Naive B cell (primary cell): ENCODE measurements at regions not wholly inside any gene's neighbourhood (a gene's known extent, or its start where the extent isn't known, plus 50 kb on each side); places are given as distances from the start of the nearest gene placed in this dataset.

Experiments used
- ATAC-seq, 2 donors: fragments of 150-1000 bp; cut with Tn5 transposase; 2 replicates each; pipeline ENCODE4 v1.10.0; 2021; ENCODE audit warnings: low read depth in 2 of 2, mild to moderate bottlenecking in 2 of 2, moderate library complexity in 2 of 2
- DNase-seq: peaks from one replicate; pipeline ENCODE4 v3.0.0; 2022
- H3K27ac Mint-ChIP-seq, 6 donors: one replicate each; pipeline ENCODE4 v1.8.0; 2020 to 2022; ENCODE audit warnings: mild to moderate bottlenecking in 6 of 6, mixed read lengths in 6 of 6, moderate library complexity in 5 of 6, inconsistent platforms in 2 of 6
- H3K27me3 Mint-ChIP-seq, 3 donors: one replicate each; pipeline ENCODE4 v1.8.0; 2021 to 2022; ENCODE audit warnings: mixed read lengths in 3 of 3, mild to moderate bottlenecking in 1 of 3
- H3K36me3 Mint-ChIP-seq, 2 donors: one replicate each; pipeline ENCODE4 v1.8.0; 2020 to 2022; ENCODE audit warnings: mixed read lengths in 2 of 2, inconsistent platforms in 1 of 2, mild to moderate bottlenecking in 1 of 2
- H3K4me1 Mint-ChIP-seq, 3 donors: one replicate each; pipeline ENCODE4 v1.8.0; 2020 to 2022; ENCODE audit warnings: mixed read lengths in 3 of 3, inconsistent platforms in 1 of 3, mild to moderate bottlenecking in 1 of 3, moderate library complexity in 1 of 3
- H3K4me3 Mint-ChIP-seq, 8 donors: one replicate each; pipeline ENCODE4 v1.8.0; 2020 to 2022; ENCODE audit warnings: mild to moderate bottlenecking in 8 of 8, mixed read lengths in 8 of 8, moderate library complexity in 8 of 8, inconsistent platforms in 2 of 8
- H3K9me3 Mint-ChIP-seq, 7 donors: one replicate each; pipeline ENCODE4 v1.8.0; 2020 to 2022; ENCODE audit warnings: mixed read lengths in 7 of 7, mild to moderate bottlenecking in 5 of 7, inconsistent platforms in 2 of 7, moderate library complexity in 1 of 7

GRCh38 chr6:137361701-137362100, 132.5 kb downstream of the OLIG3 start:
- no peak for DNase-seq
- H3K27ac Mint-ChIP-seq: no peak overlapping the region

DNA sequence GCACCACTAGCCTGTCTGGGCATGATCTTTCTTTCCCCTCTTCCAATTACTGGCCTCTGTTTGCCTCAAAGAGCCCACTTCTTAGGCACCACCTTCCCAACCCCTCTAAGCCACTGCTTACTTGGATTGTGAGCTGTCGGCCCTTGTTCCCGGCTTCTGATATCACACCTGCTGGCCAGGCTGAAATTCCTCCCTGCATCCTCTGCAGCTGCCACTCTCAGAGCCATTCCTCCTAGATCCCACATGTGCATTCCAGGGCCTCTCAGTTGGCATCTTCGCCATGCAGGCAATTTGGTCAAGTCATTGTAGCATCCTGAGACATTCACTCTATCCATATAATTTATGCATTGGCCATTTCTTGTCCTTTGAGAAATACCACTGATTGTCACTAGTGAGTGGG, 135.9 kb downstream of the OLIG3 start:
- Mint-ChIP-seq H3K4me1 (peaks cover 10 to 11% (median 11%) of the 10 kb centered on the region in 3 donors), H3K4me3 (no peak overlapping the region), H3K36me3 (no peaks in the 10 kb centered on the region), H3K27ac (no peak overlapping the region), H3K27me3 (no peaks in the 10 kb centered on the region), H3K9me3 (no peaks in the 10 kb centered on the region)
- ATAC-seq (no peak), DNase-seq (no peak)

More at GRCh38 chr6:137361701-137362100, 132.5 kb downstream of the OLIG3 start:
- peak overlapping the region in 1 of 8 donors; percentile 7 for H3K4me3 Mint-ChIP-seq
- no peaks in the 10 kb centered on the region for H3K9me3 Mint-ChIP-seq
- ATAC-seq: no peak
- H3K4me1 Mint-ChIP-seq: no peaks in the 10 kb centered on the region
- H3K27me3 Mint-ChIP-seq: no peaks in the 10 kb centered on the region
- H3K36me3 Mint-ChIP-seq: no peaks in the 10 kb centered on the region

- ATAC-seq (no peak), DNase-seq (no peak)
- no peaks in the 10 kb centered on the region for H3K36me3 Mint-ChIP-seq
- H3K4me1 Mint-ChIP-seq: peaks cover 14% of the 10 kb centered on the region in 3 donors
- no peaks in the 10 kb centered on the region for H3K27me3 Mint-ChIP-seq
- H3K9me3 Mint-ChIP-seq: no peaks in the 10 kb centered on the region
- no peak overlapping the region for H3K4me3 Mint-ChIP-seq
- no peak overlapping the region for H3K27ac Mint-ChIP-seq
These were observed 136.3 kb downstream of the OLIG3 start for GRCh38 chr6:137357948-137358266.

GRCh38 chr6:137357263-137357947, 136.8 kb downstream of the OLIG3 start:
- no peak overlapping the region for H3K4me3 Mint-ChIP-seq
- no peaks in the 10 kb centered on the region for H3K36me3 Mint-ChIP-seq
- no peak for ATAC-seq
- H3K4me1 Mint-ChIP-seq: peaks cover 17% of the 10 kb centered on the region in 3 donors
- no peak for DNase-seq
- no peak overlapping the region for H3K27ac Mint-ChIP-seq
- H3K9me3 Mint-ChIP-seq: no peaks in the 10 kb centered on the region
- H3K27me3 Mint-ChIP-seq: no peaks in the 10 kb centered on the region

- Mint-ChIP-seq H3K9me3 (no peaks in the 10 kb centered on the region), H3K27me3 (no peaks in the 10 kb centered on the region), H3K4me1 (peaks cover 23 to 29% (median 25%) of the 10 kb centered on the region in 3 donors), H3K27ac (peak overlapping the region in 5 of 6 donors; percentile 56 to 84 (median 76)), H3K36me3 (no peaks in the 10 kb centered on the region), H3K4me3 (peak overlapping the region in 6 of 8 donors; percentile 20 to 74 (median 37))
- ATAC-seq (peak in 1 of 2 donors; percentile 24), DNase-seq (no peak)
These were observed 134.7 kb upstream of the IFNGR1 start for GRCh38 chr6:137353842-137354397.

DNA sequence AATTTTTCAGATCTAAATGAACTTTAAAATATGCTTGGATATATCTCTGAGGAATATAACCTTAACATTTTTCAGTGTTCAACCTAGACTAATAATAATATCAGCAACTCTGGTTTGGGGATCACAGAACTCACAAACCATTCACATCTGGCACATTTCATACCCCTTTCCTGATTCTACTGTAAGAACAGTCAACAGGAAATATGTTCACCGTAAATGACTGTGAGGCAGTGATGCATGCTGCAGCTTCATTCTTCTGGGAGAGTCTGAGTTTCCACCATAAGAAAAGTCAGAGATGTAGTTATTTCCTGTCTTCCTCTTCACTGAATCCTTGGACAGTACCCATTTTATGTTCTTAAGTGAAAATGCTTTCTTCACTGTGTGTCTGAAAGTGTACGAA, 134.2 kb upstream of the IFNGR1 start:
- peak overlapping the region; percentile 40 to 84 (median 56) for H3K27ac Mint-ChIP-seq
- H3K36me3 Mint-ChIP-seq: no peaks in the 10 kb centered on the region
- ATAC-seq: peak; percentile 96 to 99
- H3K4me3 Mint-ChIP-seq: peak overlapping the region in 7 of 8 donors; percentile 20 to 74 (median 51)
- DNase-seq: peak; percentile 18
- H3K4me1 Mint-ChIP-seq: peaks cover 23 to 29% (median 25%) of the 10 kb centered on the region in 3 donors
- no peaks in the 10 kb centered on the region for H3K9me3 Mint-ChIP-seq
- no peaks in the 10 kb centered on the region for H3K27me3 Mint-ChIP-seq

DNA sequence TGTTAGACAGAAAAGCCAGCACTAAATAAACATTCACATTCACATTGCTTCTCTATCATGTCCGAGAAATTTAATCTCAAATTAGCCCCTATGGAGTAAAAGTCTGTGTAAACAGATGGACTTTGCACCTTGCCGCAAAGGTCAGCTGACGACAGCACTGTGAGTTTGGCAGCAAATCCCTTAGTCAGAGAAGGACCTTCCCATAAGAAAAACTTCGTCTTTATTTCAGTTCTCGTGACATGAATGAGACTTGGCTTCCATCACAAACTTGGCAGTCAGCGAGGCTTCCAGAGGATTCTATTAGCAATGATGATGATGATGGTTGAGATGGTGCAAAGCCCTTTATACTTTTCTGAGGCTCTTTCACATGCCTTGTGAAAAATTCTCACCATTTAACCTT, 133.7 kb upstream of the IFNGR1 start:
- H3K4me1 Mint-ChIP-seq: peaks cover 23 to 29% (median 25%) of the 10 kb centered on the region in 3 donors
- peak overlapping the region in 4 of 6 donors; percentile 28 to 84 (median 56) for H3K27ac Mint-ChIP-seq
- H3K9me3 Mint-ChIP-seq: no peaks in the 10 kb centered on the region
- DNase-seq (no peak), ATAC-seq (no peak)
- H3K27me3 Mint-ChIP-seq: no peaks in the 10 kb centered on the region
- H3K4me3 Mint-ChIP-seq: peak overlapping the region in 5 of 8 donors; percentile 22 to 74 (median 60)
- no peaks in the 10 kb centered on the region for H3K36me3 Mint-ChIP-seq

- H3K36me3 Mint-ChIP-seq: no peaks in the 10 kb centered on the region
- DNase-seq (no peak), ATAC-seq (no peak)
- peak overlapping the region in 3 of 6 donors; percentile 19 to 90 (median 56) for H3K27ac Mint-ChIP-seq
- peaks cover 23 to 29% (median 25%) of the 10 kb centered on the region in 3 donors for H3K4me1 Mint-ChIP-seq
- no peaks in the 10 kb centered on the region for H3K9me3 Mint-ChIP-seq
- H3K27me3 Mint-ChIP-seq: no peaks in the 10 kb centered on the region
- H3K4me3 Mint-ChIP-seq: peak overlapping the region in 1 of 8 donors; percentile 8
These were observed 132.7 kb upstream of the IFNGR1 start for GRCh38 chr6:137351890-137352289.

GRCh38 chr6:137350857-137351256, 131.7 kb upstream of the IFNGR1 start:
- H3K27ac Mint-ChIP-seq: no peak overlapping the region
- H3K9me3 Mint-ChIP-seq: no peaks in the 10 kb centered on the region
- no peaks in the 10 kb centered on the region for H3K36me3 Mint-ChIP-seq
- DNase-seq: no peak
- H3K4me3 Mint-ChIP-seq: no peak overlapping the region
- no peak for ATAC-seq
- no peaks in the 10 kb centered on the region for H3K27me3 Mint-ChIP-seq
- H3K4me1 Mint-ChIP-seq: peaks cover 23 to 29% (median 25%) of the 10 kb centered on the region in 3 donors

GRCh38 chr6:137349856-137350830, 131.0 kb upstream of the IFNGR1 start:
- no peaks in the 10 kb centered on the region for H3K9me3 Mint-ChIP-seq
- no peak overlapping the region for H3K4me3 Mint-ChIP-seq
- peak overlapping the region in 2 of 6 donors; percentile 25 to 36 for H3K27ac Mint-ChIP-seq
- H3K27me3 Mint-ChIP-seq: no peaks in the 10 kb centered on the region
- ATAC-seq (no peak), DNase-seq (no peak)
- peaks cover 23 to 30% (median 29%) of the 10 kb centered on the region in 3 donors for H3K4me1 Mint-ChIP-seq
- H3K36me3 Mint-ChIP-seq: no peaks in the 10 kb centered on the region

DNA sequence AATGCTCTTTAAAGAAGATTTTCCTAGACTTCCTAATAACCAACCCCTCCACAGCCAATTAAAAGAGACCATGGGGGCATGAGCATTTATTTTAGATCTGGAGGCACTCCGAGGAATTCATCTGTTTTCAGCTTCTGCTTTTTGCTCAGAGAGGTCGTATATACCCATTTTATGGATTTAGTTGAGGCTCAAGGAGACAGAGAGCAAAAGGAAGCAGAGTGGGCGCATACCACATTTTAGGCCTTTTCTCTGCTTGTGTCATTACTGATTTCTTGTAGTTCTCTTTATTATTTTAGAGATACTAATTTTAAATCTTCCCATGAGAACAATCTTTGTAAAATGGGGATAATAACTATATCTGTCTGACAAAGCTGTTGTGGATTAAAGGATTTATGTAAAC, 129.6 kb upstream of the IFNGR1 start:
- Mint-ChIP-seq H3K4me1 (peaks cover 18 to 32% (median 28%) of the 10 kb centered on the region in 3 donors), H3K27me3 (no peaks in the 10 kb centered on the region), H3K9me3 (no peaks in the 10 kb centered on the region)

DNA sequence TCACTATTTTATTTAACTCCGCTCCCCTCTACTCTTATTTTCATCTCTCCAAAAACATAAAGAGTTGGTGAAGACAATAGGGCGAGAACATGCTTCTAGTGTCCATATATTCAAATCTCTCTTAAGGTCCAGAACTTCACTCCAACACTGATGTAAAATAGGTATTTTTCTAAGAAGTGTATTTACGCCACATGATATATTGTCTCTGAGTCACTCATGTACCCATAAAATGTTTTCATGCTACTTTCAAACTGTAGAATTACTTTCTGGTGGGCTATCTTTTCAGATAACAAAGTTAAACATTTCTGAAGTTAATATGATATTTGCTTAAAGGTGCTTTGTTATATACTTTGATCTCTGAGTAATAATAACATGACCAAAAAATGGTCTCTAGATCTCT, 124.1 kb upstream of the IFNGR1 start:
- DNase-seq (no peak), ATAC-seq (no peak)
- Mint-ChIP-seq H3K9me3 (no peaks in the 10 kb centered on the region), H3K27ac (no peak overlapping the region), H3K27me3 (peaks cover 0 to 6% (median 0%) of the 10 kb centered on the region in 3 donors), H3K4me3 (peak overlapping the region in 6 of 8 donors; percentile 73 to 90 (median 88)), H3K36me3 (no peaks in the 10 kb centered on the region), H3K4me1 (peaks cover 8 to 24% (median 14%) of the 10 kb centered on the region in 3 donors)

More for the DNA sequence above, 129.6 kb upstream of the IFNGR1 start:
- DNase-seq (no peak), ATAC-seq (no peak)
- no peak overlapping the region for H3K27ac Mint-ChIP-seq
- no peak overlapping the region for H3K4me3 Mint-ChIP-seq
- H3K36me3 Mint-ChIP-seq: no peaks in the 10 kb centered on the region

DNA sequence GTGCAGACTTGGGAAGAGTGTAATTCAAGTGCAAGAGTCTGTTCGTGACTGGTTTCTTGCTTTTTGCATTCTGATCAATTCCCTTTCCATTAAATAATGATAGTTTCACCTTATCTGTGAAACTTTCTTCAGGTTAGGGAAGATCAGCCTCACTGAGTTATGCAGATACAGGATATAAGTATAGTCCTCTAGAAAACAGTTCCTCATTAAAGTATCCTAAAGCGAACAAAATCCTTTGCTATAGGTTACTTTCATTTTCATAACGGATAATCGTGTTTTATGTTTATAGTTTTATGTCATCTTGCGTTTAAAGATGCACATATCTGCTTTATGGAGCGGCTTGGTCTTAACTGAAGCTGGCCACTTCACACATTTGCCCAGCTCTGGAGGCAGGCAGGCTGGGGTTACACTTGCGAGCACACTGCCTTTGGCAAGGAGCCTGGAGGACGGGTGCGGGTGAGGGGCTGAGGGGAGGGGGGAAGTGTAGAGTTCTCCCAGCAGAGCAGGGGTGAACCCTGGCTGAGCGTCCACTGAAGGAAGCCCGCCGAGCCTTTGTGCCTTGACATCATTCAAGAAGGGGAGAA, 123.5 kb upstream of the IFNGR1 start:
- DNase-seq (no peak), ATAC-seq (peak; percentile 18 to 48)
- Mint-ChIP-seq H3K27me3 (peaks cover 0 to 6% (median 0%) of the 10 kb centered on the region in 3 donors), H3K4me1 (peaks cover 8 to 24% (median 14%) of the 10 kb centered on the region in 3 donors), H3K36me3 (no peaks in the 10 kb centered on the region), H3K4me3 (peak overlapping the region; percentile 70 to 90 (median 88)), H3K27ac (peak overlapping the region in 2 of 6 donors; percentile 56 to 70), H3K9me3 (no peaks in the 10 kb centered on the region)
